HEK293 (cell line): ENCODE measurements at regions not wholly inside any gene's neighbourhood (a gene's known extent, or its start where the extent isn't known, plus 50 kb on each side); places are given as distances from the start of the nearest gene placed in this dataset.

Experiments
- CTCF ChIA-PET: fragments of 350-600 bp; formaldehyde crosslinking; extraction: SDS; loops from one replicate; lab custom pipeline; 2021; ENCODE audit warnings: antibody characterized with exemption; lab: Yijun Ruan, JAX
- POLR2A ChIA-PET: fragments of 300-600 bp; formaldehyde crosslinking; extraction: SDS; loops from one replicate; lab custom pipeline; 2020; ENCODE audit warnings: antibody characterized with exemption, inconsistent platforms; lab: Yijun Ruan, JAX
- H3K27ac ChIP-seq: fragments of 200-500 bp; sonication (Bioruptor generic); 2 replicates; pipeline ENCODE4 v1.5.1; 2014; ENCODE audit warnings: low read depth, low read length, control low read depth, inconsistent platforms; ENCODE audit errors: extremely low read depth
- H3K36me3 ChIP-seq, 2 experiments: fragments of 200-500 bp in 1 of 2; sonication (Bioruptor generic) in 1 of 2; 1 replicate in 1 of 2; 2 replicates in 1 of 2; pipeline ENCODE4 v1.5.1; 2014 to 2017; ENCODE audit warnings: inconsistent platforms in 2 of 2, low read length in 2 of 2; ENCODE audit not compliant: control insufficient read depth in 2 of 2, insufficient read depth in 1 of 2
- H3K4me1 ChIP-seq: fragments of 200-500 bp; sonication (Bioruptor generic); 2 replicates; pipeline ENCODE4 v1.5.1; 2014; ENCODE audit warnings: mild to moderate bottlenecking, low read length, inconsistent platforms; ENCODE audit not compliant: control insufficient read depth, insufficient read depth
- H3K4me3 ChIP-seq: 2 replicates; pipeline ENCODE4 v1.5.1; 2011; ENCODE audit warnings: low read depth, mild to moderate bottlenecking, control low read depth, low read length, moderate library complexity
- H3K9me3 ChIP-seq: fragments of 200-500 bp; sonication (Bioruptor generic); 2 replicates; pipeline ENCODE4 v1.5.1; 2014; ENCODE audit warnings: low read depth, low read length, inconsistent platforms; ENCODE audit not compliant: control insufficient read depth, insufficient read depth
- BCL11A ChIP-seq: fragments of 450-650 bp; formaldehyde crosslinking; IDR thresholded peaks from 2 replicates; pipeline ENCODE4 v1.5.1; 2016; ENCODE audit warnings: low read depth, missing biosample characterization, missing genetic modification characterization
- EGR2 ChIP-seq: fragments of 450-650 bp; formaldehyde crosslinking; IDR thresholded peaks from 2 replicates; pipeline ENCODE4 v1.5.1; 2016; ENCODE audit warnings: low read depth, missing biosample characterization, missing genetic modification characterization
- OVOL3 ChIP-seq: fragments of 450-650 bp; formaldehyde crosslinking; IDR thresholded peaks from 2 replicates; pipeline ENCODE4 v1.5.1; 2016; ENCODE audit warnings: missing biosample characterization, missing genetic modification characterization
- ZFP3 ChIP-seq: fragments of 450-650 bp; formaldehyde crosslinking; IDR thresholded peaks from 2 replicates; pipeline ENCODE4 v1.5.1; 2016; ENCODE audit warnings: low read depth, missing biosample characterization, missing genetic modification characterization
- ZNF24 ChIP-seq: fragments of 450-650 bp; formaldehyde crosslinking; IDR thresholded peaks from 2 replicates; pipeline ENCODE4 v1.5.1; 2016; ENCODE audit warnings: missing biosample characterization, missing genetic modification characterization
- ZNF416 ChIP-seq: fragments of 450-650 bp; formaldehyde crosslinking; IDR thresholded peaks from 2 replicates; pipeline ENCODE4 v1.5.1; 2016; ENCODE audit warnings: missing biosample characterization, missing genetic modification characterization
- ZNF585B ChIP-seq: fragments of 450-650 bp; formaldehyde crosslinking; IDR thresholded peaks from 2 replicates; pipeline ENCODE4 v1.5.1; 2016; ENCODE audit warnings: missing biosample characterization, missing genetic modification characterization
- ZNF658 ChIP-seq: fragments of 450-650 bp; formaldehyde crosslinking; IDR thresholded peaks from 2 replicates; pipeline ENCODE4; 2016; ENCODE audit warnings: missing biosample characterization, missing genetic modification characterization
- TF ChIP-seq, protein P1 (sequence below): fragments of 450-650 bp; formaldehyde crosslinking; IDR thresholded peaks from 2 replicates; pipeline ENCODE4 v1.5.1; 2016; ENCODE audit warnings: missing biosample characterization, missing genetic modification characterization
- TF ChIP-seq, protein P2 (sequence below): fragments of 450-650 bp; formaldehyde crosslinking; IDR thresholded peaks from 2 replicates; pipeline ENCODE4 v1.5.1; 2016; ENCODE audit warnings: missing biosample characterization, missing genetic modification characterization, low read depth
- TF ChIP-seq, protein P3 (sequence below): fragments of 450-650 bp; formaldehyde crosslinking; IDR thresholded peaks from 2 replicates; pipeline ENCODE4 v1.5.1; 2016; ENCODE audit warnings: missing biosample characterization, missing genetic modification characterization
- TF ChIP-seq, protein P4 (sequence below): fragments of 450-650 bp; IDR thresholded peaks from 2 replicates; pipeline ENCODE4 v1.5.1; 2018; ENCODE audit warnings: missing biosample characterization, missing genetic modification characterization
- TF ChIP-seq, protein P5 (sequence below): fragments of 450-650 bp; formaldehyde crosslinking; IDR thresholded peaks from 2 replicates; pipeline ENCODE4 v1.5.1; 2016; ENCODE audit warnings: missing biosample characterization, missing genetic modification characterization

DNA sequence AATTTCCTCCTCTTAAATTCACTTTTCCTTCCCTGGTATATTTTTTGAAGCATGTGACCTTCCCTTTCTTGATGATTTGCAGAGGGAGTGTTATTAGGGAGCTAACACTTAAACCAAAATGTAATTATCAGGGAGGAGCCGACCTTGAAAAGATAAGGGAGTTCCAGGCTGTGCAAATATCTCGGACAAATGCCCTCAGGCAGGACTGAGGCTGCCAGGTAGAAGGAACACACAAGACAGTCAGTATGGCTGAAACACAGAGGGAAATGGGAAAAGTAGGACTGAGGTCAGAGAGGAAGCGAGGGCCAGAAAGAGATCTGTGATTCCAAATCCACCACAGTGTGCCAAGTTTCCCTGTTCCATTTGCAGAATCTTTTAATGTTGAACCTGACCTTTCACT is 221.0 kb downstream of the CNTN3 start:
- H3K4me1 ChIP-seq: no peaks in the 10 kb centered on the region
- no peaks in the 10 kb centered on the region for H3K36me3 ChIP-seq
- H3K27ac ChIP-seq: no peak overlapping the region
- TF ChIP-seq EGR2 (tag by site-specific recombination) (no peak), OVOL3 (tag by site-specific recombination) (no peak), ZNF24 (tag by site-specific recombination) (no peak), ZNF585B (tag by site-specific recombination) (no peak)
- TF ChIP-seq, protein P1, sequence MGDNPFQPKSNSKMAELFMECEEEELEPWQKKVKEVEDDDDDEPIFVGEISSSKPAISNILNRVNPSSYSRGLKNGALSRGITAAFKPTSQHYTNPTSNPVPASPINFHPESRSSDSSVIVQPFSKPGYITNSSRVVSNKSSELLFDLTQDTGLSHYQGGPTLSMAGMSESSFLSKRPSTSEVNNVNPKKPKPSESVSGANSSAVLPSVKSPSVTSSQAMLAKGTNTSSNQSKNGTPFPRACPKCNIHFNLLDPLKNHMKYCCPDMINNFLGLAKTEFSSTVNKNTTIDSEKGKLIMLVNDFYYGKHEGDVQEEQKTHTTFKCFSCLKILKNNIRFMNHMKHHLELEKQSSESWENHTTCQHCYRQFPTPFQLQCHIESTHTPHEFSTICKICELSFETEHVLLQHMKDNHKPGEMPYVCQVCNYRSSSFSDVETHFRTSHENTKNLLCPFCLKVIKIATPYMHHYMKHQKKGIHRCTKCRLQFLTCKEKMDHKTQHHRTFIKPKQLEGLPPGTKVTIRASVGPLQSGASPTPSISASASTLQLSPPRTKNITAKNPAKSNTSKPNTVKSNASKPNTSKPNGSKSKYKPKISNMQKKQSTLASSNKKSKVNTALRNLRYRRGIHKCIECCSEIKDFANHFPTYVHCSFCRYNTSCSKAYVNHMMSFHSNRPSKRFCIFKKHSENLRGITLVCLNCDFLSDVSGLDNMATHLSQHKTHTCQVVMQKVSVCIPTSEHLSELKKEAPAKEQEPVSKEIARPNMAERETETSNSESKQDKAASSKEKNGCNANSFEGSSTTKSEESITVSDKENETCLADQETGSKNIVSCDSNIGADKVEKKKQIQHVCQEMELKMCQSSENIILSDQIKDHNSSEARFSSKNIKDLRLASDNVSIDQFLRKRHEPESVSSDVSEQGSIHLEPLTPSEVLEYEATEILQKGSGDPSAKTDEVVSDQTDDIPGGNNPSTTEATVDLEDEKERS (tag by site-specific recombination): no peak
- TF ChIP-seq, protein P2, sequence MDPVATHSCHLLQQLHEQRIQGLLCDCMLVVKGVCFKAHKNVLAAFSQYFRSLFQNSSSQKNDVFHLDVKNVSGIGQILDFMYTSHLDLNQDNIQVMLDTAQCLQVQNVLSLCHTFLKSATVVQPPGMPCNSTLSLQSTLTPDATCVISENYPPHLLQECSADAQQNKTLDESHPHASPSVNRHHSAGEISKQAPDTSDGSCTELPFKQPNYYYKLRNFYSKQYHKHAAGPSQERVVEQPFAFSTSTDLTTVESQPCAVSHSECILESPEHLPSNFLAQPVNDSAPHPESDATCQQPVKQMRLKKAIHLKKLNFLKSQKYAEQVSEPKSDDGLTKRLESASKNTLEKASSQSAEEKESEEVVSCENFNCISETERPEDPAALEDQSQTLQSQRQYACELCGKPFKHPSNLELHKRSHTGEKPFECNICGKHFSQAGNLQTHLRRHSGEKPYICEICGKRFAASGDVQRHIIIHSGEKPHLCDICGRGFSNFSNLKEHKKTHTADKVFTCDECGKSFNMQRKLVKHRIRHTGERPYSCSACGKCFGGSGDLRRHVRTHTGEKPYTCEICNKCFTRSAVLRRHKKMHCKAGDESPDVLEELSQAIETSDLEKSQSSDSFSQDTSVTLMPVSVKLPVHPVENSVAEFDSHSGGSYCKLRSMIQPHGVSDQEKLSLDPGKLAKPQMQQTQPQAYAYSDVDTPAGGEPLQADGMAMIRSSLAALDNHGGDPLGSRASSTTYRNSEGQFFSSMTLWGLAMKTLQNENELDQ (tag by site-specific recombination): no peak
- CTCF ChIA-PET: no interaction called here
- POLR2A ChIA-PET: no interaction called here
- no peak overlapping the region for H3K4me3 ChIP-seq
- H3K9me3 ChIP-seq: no peaks in the 10 kb centered on the region

DNA sequence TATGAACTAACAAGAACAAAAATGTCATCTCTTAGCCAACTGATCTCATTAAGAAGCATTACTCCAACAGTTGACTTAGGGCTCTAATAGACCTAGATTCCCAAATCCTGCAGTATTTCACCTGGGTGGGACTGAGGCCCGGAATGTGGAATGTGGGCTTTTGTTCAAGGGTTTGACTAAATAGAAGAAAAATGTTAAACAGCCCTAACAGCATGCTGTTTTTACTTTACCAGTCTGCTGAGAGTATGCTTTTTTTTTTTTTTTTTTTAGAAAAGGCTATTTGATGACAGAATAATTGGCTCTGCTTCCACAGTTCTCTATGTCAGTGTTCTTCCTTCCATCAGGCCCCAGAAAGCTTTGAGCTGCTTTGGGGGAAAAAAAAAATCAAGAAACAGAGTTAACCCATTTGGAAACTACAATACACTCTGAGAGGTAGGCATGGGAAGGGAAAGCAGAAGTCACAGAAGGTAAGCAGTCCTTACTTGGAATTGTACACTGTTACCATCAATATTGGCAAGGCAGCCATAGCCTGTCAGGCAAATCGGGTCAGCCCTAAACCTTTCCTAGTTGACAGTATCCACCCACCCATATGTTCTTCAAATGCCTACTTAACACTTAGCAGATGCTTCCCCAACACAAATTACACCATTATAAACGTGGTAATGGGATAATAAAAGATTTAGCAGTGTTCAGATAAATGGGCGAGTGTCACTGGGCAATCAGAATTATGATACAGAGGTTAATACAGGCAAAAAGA is 224.2 kb downstream of the CNTN3 start:
- Histone ChIP-seq H3K36me3 (no peaks in the 10 kb centered on the region), H3K27ac (no peak overlapping the region), H3K9me3 (no peaks in the 10 kb centered on the region), H3K4me1 (no peaks in the 10 kb centered on the region), H3K4me3 (no peak overlapping the region)
- no peak for TF ChIP-seq ZFP3 (tag by site-specific recombination)
- TF ChIP-seq, protein P3, sequence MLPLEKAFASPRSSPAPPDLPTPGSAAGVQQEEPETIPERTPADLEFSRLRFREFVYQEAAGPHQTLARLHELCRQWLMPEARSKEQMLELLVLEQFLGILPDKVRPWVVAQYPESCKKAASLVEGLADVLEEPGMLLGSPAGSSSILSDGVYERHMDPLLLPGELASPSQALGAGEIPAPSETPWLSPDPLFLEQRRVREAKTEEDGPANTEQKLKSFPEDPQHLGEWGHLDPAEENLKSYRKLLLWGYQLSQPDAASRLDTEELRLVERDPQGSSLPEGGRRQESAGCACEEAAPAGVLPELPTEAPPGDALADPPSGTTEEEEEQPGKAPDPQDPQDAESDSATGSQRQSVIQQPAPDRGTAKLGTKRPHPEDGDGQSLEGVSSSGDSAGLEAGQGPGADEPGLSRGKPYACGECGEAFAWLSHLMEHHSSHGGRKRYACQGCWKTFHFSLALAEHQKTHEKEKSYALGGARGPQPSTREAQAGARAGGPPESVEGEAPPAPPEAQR: no peak
- TF ChIP-seq, protein P4, sequence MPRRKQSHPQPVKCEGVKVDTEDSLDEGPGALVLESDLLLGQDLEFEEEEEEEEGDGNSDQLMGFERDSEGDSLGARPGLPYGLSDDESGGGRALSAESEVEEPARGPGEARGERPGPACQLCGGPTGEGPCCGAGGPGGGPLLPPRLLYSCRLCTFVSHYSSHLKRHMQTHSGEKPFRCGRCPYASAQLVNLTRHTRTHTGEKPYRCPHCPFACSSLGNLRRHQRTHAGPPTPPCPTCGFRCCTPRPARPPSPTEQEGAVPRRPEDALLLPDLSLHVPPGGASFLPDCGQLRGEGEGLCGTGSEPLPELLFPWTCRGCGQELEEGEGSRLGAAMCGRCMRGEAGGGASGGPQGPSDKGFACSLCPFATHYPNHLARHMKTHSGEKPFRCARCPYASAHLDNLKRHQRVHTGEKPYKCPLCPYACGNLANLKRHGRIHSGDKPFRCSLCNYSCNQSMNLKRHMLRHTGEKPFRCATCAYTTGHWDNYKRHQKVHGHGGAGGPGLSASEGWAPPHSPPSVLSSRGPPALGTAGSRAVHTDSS (tag by site-specific recombination): no peak
- TF ChIP-seq ZNF658: no peak
- TF ChIP-seq, protein P5, sequence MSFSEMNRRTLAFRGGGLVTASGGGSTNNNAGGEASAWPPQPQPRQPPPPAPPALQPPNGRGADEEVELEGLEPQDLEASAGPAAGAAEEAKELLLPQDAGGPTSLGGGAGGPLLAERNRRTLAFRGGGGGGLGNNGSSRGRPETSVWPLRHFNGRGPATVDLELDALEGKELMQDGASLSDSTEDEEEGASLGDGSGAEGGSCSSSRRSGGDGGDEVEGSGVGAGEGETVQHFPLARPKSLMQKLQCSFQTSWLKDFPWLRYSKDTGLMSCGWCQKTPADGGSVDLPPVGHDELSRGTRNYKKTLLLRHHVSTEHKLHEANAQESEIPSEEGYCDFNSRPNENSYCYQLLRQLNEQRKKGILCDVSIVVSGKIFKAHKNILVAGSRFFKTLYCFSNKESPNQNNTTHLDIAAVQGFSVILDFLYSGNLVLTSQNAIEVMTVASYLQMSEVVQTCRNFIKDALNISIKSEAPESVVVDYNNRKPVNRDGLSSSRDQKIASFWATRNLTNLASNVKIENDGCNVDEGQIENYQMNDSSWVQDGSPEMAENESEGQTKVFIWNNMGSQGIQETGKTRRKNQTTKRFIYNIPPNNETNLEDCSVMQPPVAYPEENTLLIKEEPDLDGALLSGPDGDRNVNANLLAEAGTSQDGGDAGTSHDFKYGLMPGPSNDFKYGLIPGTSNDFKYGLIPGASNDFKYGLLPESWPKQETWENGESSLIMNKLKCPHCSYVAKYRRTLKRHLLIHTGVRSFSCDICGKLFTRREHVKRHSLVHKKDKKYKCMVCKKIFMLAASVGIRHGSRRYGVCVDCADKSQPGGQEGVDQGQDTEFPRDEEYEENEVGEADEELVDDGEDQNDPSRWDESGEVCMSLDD: no peak
- no peak for TF ChIP-seq ZNF416 (tag by site-specific recombination)
- TF ChIP-seq BCL11A (tag by site-specific recombination): no peak
- ChIA-PET POLR2A (no interaction called here), CTCF (no interaction called here)
